ENCODE measurements at regions not wholly inside any gene's neighbourhood (a gene's known extent, or its start where the extent isn't known, plus 50 kb on each side); places are given as distances from the start of the nearest gene placed in this dataset.

DNA sequence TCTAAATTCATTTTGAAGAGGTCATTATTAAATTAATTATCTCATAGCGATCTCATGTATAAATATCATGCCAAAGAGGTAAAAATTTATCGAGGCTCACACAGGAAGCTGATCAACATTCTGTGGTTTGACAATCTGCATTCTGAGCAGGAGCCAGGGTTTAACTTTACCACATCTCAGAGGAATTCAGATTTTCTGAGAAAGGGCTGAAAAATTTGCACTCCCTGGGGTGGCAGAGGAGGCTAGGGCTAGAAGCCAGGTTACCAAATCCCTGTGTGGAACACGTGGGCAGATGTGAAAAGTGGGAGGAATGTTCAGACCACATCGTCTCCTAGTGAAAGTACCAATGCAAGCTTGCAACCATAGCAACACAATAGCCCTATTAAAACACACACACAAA, 63.5 kb upstream of the CTLA4 start:
- no peak for TF ChIP-seq ZMYM3 (CRISPR knock-in tag; IDR thresholded peaks at IDR 0.05)
- TF ChIP-seq MED8 (CRISPR knock-in tag; IDR thresholded peaks at IDR 0.05; ENCODE audit: insufficient replicate concordance), result no peak
- TF ChIP-seq, protein P1, sequence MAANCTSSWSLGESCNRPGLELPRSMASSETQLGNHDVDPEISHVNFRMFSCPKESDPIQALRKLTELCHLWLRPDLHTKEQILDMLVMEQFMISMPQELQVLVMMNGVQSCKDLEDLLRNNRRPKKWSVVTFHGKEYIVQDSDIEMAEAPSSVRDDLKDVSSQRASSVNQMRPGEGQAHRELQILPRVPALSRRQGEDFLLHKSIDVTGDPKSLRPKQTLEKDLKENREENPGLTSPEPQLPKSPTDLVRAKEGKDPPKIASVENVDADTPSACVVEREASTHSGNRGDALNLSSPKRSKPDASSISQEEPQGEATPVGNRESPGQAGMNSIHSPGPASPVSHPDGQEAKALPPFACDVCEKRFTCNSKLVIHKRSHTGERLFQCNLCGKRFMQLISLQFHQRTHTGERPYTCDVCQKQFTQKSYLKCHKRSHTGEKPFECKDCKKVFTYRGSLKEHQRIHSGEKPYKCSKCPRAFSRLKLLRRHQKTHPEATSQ (CRISPR knock-in tag; IDR thresholded peaks at IDR 0.05; ENCODE audit: borderline replicate concordance), result no peak
- no peak for TF ChIP-seq AHDC1 (CRISPR knock-in tag; IDR thresholded peaks at IDR 0.05; ENCODE audit: borderline replicate concordance)
- TF ChIP-seq PREB (CRISPR knock-in tag; IDR thresholded peaks at IDR 0.05), result no peak
- TF ChIP-seq, protein P2, sequence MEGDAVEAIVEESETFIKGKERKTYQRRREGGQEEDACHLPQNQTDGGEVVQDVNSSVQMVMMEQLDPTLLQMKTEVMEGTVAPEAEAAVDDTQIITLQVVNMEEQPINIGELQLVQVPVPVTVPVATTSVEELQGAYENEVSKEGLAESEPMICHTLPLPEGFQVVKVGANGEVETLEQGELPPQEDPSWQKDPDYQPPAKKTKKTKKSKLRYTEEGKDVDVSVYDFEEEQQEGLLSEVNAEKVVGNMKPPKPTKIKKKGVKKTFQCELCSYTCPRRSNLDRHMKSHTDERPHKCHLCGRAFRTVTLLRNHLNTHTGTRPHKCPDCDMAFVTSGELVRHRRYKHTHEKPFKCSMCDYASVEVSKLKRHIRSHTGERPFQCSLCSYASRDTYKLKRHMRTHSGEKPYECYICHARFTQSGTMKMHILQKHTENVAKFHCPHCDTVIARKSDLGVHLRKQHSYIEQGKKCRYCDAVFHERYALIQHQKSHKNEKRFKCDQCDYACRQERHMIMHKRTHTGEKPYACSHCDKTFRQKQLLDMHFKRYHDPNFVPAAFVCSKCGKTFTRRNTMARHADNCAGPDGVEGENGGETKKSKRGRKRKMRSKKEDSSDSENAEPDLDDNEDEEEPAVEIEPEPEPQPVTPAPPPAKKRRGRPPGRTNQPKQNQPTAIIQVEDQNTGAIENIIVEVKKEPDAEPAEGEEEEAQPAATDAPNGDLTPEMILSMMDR (CRISPR knock-in tag; IDR thresholded peaks at IDR 0.05), result no peak
- TF ChIP-seq, protein P3, sequence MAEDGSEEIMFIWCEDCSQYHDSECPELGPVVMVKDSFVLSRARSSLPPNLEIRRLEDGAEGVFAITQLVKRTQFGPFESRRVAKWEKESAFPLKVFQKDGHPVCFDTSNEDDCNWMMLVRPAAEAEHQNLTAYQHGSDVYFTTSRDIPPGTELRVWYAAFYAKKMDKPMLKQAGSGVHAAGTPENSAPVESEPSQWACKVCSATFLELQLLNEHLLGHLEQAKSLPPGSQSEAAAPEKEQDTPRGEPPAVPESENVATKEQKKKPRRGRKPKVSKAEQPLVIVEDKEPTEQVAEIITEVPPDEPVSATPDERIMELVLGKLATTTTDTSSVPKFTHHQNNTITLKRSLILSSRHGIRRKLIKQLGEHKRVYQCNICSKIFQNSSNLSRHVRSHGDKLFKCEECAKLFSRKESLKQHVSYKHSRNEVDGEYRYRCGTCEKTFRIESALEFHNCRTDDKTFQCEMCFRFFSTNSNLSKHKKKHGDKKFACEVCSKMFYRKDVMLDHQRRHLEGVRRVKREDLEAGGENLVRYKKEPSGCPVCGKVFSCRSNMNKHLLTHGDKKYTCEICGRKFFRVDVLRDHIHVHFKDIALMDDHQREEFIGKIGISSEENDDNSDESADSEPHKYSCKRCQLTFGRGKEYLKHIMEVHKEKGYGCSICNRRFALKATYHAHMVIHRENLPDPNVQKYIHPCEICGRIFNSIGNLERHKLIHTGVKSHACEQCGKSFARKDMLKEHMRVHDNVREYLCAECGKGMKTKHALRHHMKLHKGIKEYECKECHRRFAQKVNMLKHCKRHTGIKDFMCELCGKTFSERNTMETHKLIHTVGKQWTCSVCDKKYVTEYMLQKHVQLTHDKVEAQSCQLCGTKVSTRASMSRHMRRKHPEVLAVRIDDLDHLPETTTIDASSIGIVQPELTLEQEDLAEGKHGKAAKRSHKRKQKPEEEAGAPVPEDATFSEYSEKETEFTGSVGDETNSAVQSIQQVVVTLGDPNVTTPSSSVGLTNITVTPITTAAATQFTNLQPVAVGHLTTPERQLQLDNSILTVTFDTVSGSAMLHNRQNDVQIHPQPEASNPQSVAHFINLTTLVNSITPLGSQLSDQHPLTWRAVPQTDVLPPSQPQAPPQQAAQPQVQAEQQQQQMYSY (CRISPR knock-in tag; IDR thresholded peaks at IDR 0.05), result no peak
- no peak for TF ChIP-seq PPARG (CRISPR knock-in tag; conservative IDR thresholded peaks at IDR 0.05)

Data from HepG2 (cell line).